ENCODE measurements at regions not wholly inside any gene's neighbourhood (a gene's known extent, or its start where the extent isn't known, plus 50 kb on each side); places are given as distances from the start of the nearest gene placed in this dataset.

DNA sequence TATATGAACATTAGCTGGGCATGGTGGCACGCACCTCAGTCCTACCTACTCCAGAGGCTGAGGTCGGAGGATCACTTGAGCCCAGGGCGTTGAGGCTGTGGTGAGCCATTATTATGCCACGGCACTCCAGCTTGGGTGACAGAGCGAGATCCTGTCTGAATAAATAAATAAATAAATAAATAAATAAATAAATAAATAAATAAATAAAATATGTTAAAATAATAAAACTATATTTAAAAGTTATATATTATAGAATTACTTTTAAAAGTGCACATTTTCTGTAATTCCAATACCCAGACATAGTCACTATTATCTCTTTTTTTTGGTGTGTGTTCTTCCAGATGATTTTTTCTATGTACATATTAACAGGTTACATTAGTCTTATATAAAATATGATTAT is 382.0 kb upstream of the ROBO2 start:
- TF ChIP-seq POLR2AphosphoS5 (IDR thresholded peaks at IDR 0.05; ENCODE audit: low read depth, low read length) (no peak), POLR2A (IDR thresholded peaks at IDR 0.05; ENCODE audit: low read depth, low read length) (no peak), TAF1 (IDR thresholded peaks at IDR 0.05; ENCODE audit: low read depth, low read length) (no peak), SPI1 (IDR thresholded peaks at IDR 0.05; ENCODE audit: low read depth, low read length) (no peak), PAX5 (IDR thresholded peaks at IDR 0.05; ENCODE audit: insufficient read depth, low read length, severe bottlenecking) (no peak), POU2F2 (IDR thresholded peaks at IDR 0.05; ENCODE audit: low read depth, low read length) (no peak)
